Neural cell (in vitro differentiated cells): ENCODE measurements at regions not wholly inside any gene's neighbourhood (a gene's known extent, or its start where the extent isn't known, plus 50 kb on each side); places are given as distances from the start of the nearest gene placed in this dataset.

Source experiments
- H2AFZ ChIP-seq: fragments of 200-600, 300-800 bp; sonication (generic), shearing (Covaris generic); 2 replicates; pipeline ENCODE4 v1.6.0; 2014; ENCODE audit warnings: low read depth, mild to moderate bottlenecking, antibody characterized with exemption, low read length, moderate library complexity
- H3F3A ChIP-seq: fragments of 200-600 bp; shearing (Covaris generic); 2 replicates; pipeline ENCODE4 v1.6.1; 2016; ENCODE audit warnings: mild to moderate bottlenecking, moderate library complexity, mixed read lengths, antibody characterized with exemption, low read length; ENCODE audit not compliant: insufficient read depth, poor library complexity, severe bottlenecking
- H3K27ac ChIP-seq: fragments of 200-600, 300-800 bp; sonication (generic), shearing (Covaris generic); 2 replicates; pipeline ENCODE4 v1.5.1; 2014; ENCODE audit warnings: mild to moderate bottlenecking, low read length, moderate library complexity
- H3K27me3 ChIP-seq: fragments of 300-800, 200-600 bp; sonication (generic), shearing (Covaris generic); 2 replicates; pipeline ENCODE4 v1.6.0; 2014; ENCODE audit warnings: mild to moderate bottlenecking, low read depth, low read length, moderate library complexity; ENCODE audit not compliant: insufficient read depth
- H3K36me3 ChIP-seq: fragments of 300-800, 200-600 bp; sonication (generic), shearing (Covaris generic); 2 replicates; pipeline ENCODE4 v1.5.1; 2014; ENCODE audit warnings: mild to moderate bottlenecking, antibody characterized with exemption, low read length, moderate library complexity; ENCODE audit not compliant: insufficient read depth
- H3K4me2 ChIP-seq: fragments of 300-800, 200-600 bp; sonication (generic), shearing (Covaris generic); 2 replicates; pipeline ENCODE4 v1.6.0; 2014; ENCODE audit warnings: mild to moderate bottlenecking, low read length
- H3K4me3 ChIP-seq: fragments of 300-800, 200-600 bp; sonication (generic), shearing (Covaris generic); 2 replicates; pipeline ENCODE4 v1.5.1; 2014; ENCODE audit warnings: mild to moderate bottlenecking, low read length, moderate library complexity
- H3K79me2 ChIP-seq: fragments of 200-600 bp; shearing (Covaris generic); replicated peaks from 2 replicates; pipeline ENCODE4 v1.6.0; 2014; ENCODE audit warnings: mild to moderate bottlenecking, low read length, moderate library complexity; ENCODE audit not compliant: insufficient read depth
- H3K9ac ChIP-seq: fragments of 300-800, 200-600 bp; sonication (generic), shearing (Covaris generic); 2 replicates; pipeline ENCODE4 v1.6.1; 2016; ENCODE audit warnings: mild to moderate bottlenecking, low read length, mixed read lengths
- H3K9me2 ChIP-seq: fragments of 200-600 bp; shearing (Covaris generic); 2 replicates; pipeline ENCODE4 v1.6.1; 2016; ENCODE audit warnings: mild to moderate bottlenecking, low read length, mixed read lengths; ENCODE audit not compliant: insufficient read depth
- H3K9me3 ChIP-seq: fragments of 200-600, 300-800 bp; sonication (generic), shearing (Covaris generic); 2 replicates; pipeline ENCODE4 v1.6.1; 2016; ENCODE audit warnings: mild to moderate bottlenecking, mixed run types, low read length, moderate library complexity, mixed read lengths
- H4K20me1 ChIP-seq: fragments of 200-600 bp; shearing (Covaris generic); 2 replicates; pipeline ENCODE4 v1.6.1; 2016; ENCODE audit warnings: mild to moderate bottlenecking, mixed run types; ENCODE audit not compliant: insufficient read depth
- CTCF ChIP-seq: fragments of 450-650 bp; IDR thresholded peaks from 2 replicates; pipeline ENCODE4 v1.5.1; 2014; ENCODE audit warnings: antibody characterized with exemption, mild to moderate bottlenecking, moderate library complexity; ENCODE audit not compliant: poor library complexity, severe bottlenecking
- EP300 ChIP-seq: fragments of 450-650 bp; conservative IDR thresholded peaks from 2 replicates; pipeline ENCODE4 v1.6.1; 2014; ENCODE audit warnings: antibody characterized with exemption, mild to moderate bottlenecking, moderate library complexity; ENCODE audit not compliant: poor library complexity, severe bottlenecking
- EZH2 ChIP-seq: fragments of 200-600, 300-800 bp; shearing (Covaris generic), sonication (generic); IDR thresholded peaks from 2 replicates; pipeline ENCODE4 v1.6.1; 2014; ENCODE audit warnings: antibody characterized with exemption, low read length, borderline replicate concordance, mild to moderate bottlenecking; ENCODE audit not compliant: insufficient read depth, poor library complexity, severe bottlenecking
- MXI1 ChIP-seq: fragments of 450-650 bp; conservative IDR thresholded peaks from 2 replicates; pipeline ENCODE4 v1.6.1; 2014; ENCODE audit warnings: antibody characterized with exemption, mild to moderate bottlenecking; ENCODE audit not compliant: poor library complexity, severe bottlenecking
- POLR2AphosphoS5 ChIP-seq: IDR thresholded peaks from 2 replicates; pipeline ENCODE4 v1.6.1; 2012
- RAD21 ChIP-seq: fragments of 450-650 bp; conservative IDR thresholded peaks from 2 replicates; pipeline ENCODE4 v1.6.1; 2014; ENCODE audit warnings: antibody characterized with exemption, mild to moderate bottlenecking, moderate library complexity
- REST ChIP-seq: IDR thresholded peaks from 2 replicates; pipeline ENCODE4 v1.6.1; 2012; ENCODE audit warnings: borderline replicate concordance
- SMC3 ChIP-seq: fragments of 450-650 bp; conservative IDR thresholded peaks from 2 replicates; pipeline ENCODE4 v1.6.1; 2014; ENCODE audit warnings: antibody characterized with exemption, mild to moderate bottlenecking, moderate library complexity; ENCODE audit not compliant: poor library complexity
- TAF1 ChIP-seq: IDR thresholded peaks from 2 replicates; pipeline ENCODE4 v1.6.1; 2012; ENCODE audit warnings: low read depth

DNA sequence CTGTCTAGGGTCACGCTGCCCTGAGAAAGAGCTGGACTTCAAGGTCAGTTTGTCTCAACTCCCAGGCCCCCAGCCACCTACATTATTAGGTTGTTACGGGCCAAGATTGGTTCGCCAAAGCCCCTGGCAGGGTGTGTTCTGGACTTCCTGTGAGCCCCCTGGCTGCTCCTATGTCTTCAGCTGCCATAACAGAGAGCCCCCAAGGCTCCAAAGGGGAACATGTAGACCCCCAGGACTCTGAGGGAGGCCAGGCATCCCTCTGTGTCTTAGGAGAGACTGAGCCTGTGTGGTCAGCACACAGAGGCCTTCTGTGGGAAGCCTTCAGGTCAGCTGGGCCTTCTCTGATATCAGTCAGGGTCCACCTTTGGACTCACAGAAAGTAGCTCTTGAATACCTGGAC is 58.3 kb downstream of the INHBB start:
- Histone ChIP-seq H3K9me2 (no peaks in the 10 kb centered on the region), H2AFZ (no peak overlapping the region), H3K36me3 (no peaks in the 10 kb centered on the region), H3K79me2 (no peaks in the 10 kb centered on the region), H3K4me2 (no peak overlapping the region), H3K9ac (no peak overlapping the region), H3K9me3 (no peaks in the 10 kb centered on the region), H3K4me3 (no peak overlapping the region), H3K27me3 (no peaks in the 10 kb centered on the region), H4K20me1 (no peaks in the 10 kb centered on the region), H3K27ac (no peak overlapping the region), H3F3A (no peaks in the 10 kb centered on the region)
- TF ChIP-seq EP300 (no peak), SMC3 (no peak), POLR2AphosphoS5 (no peak), CTCF (no peak), TAF1 (no peak), EZH2 (no peak), REST (no peak), RAD21 (no peak), MXI1 (no peak)

- no peak overlapping the region for H3K9ac ChIP-seq
- no peak overlapping the region for H3K4me3 ChIP-seq
- H3K79me2 ChIP-seq, result no peaks in the 10 kb centered on the region
- no peak for TF ChIP-seq REST
- no peak for TF ChIP-seq TAF1
- no peak for TF ChIP-seq POLR2AphosphoS5
- no peak for TF ChIP-seq RAD21
- no peak for TF ChIP-seq SMC3
- H3K27me3 ChIP-seq, result no peaks in the 10 kb centered on the region
- no peaks in the 10 kb centered on the region for H3F3A ChIP-seq
- no peak overlapping the region for H2AFZ ChIP-seq
- no peak overlapping the region for H3K27ac ChIP-seq
- H3K9me2 ChIP-seq, result no peaks in the 10 kb centered on the region
- H3K9me3 ChIP-seq, result peaks cover 3% of the 10 kb centered on the region
- H3K4me2 ChIP-seq, result no peak overlapping the region
- no peaks in the 10 kb centered on the region for H3K36me3 ChIP-seq
- no peaks in the 10 kb centered on the region for H4K20me1 ChIP-seq
These were observed 59.2 kb downstream of the INHBB start for GRCh38 chr2:120404941-120405758.
